ENCODE measurements at regions not wholly inside any gene's neighbourhood (a gene's known extent, or its start where the extent isn't known, plus 50 kb on each side); places are given as distances from the start of the nearest gene placed in this dataset.

DNA sequence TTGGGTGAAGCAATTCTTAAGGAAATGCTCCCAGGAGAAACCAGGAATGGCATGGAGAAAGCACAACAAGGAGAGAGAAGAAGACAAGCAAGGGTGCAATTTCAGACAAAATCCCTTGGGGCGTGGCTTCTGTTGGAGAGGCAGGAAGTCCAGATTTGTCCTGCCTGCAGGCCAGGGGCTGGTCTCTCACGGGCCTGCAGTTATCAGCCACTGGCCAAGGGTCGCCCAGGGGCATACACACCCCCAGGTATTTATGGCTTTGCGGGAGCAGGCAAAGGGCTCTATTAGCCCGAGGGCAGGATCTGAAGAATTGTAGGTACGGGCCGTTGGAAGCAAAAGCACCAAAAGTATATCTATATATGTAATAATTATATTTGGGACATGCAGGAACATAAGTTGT, 87.7 kb downstream of the IYD start:
- no peak overlapping the region for H3K4me3 ChIP-seq (replicated peaks in 1 of 2; ENCODE audit: low read depth in 2 of 2, low read length in 2 of 2)
- no peak for DNase-seq (ENCODE audit: low read depth in 2 of 2)
- TF ChIP-seq, protein P1, sequence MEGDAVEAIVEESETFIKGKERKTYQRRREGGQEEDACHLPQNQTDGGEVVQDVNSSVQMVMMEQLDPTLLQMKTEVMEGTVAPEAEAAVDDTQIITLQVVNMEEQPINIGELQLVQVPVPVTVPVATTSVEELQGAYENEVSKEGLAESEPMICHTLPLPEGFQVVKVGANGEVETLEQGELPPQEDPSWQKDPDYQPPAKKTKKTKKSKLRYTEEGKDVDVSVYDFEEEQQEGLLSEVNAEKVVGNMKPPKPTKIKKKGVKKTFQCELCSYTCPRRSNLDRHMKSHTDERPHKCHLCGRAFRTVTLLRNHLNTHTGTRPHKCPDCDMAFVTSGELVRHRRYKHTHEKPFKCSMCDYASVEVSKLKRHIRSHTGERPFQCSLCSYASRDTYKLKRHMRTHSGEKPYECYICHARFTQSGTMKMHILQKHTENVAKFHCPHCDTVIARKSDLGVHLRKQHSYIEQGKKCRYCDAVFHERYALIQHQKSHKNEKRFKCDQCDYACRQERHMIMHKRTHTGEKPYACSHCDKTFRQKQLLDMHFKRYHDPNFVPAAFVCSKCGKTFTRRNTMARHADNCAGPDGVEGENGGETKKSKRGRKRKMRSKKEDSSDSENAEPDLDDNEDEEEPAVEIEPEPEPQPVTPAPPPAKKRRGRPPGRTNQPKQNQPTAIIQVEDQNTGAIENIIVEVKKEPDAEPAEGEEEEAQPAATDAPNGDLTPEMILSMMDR (IDR thresholded peaks at IDR 0.05; ENCODE audit: low read depth, low read length) = no peak

- TF ChIP-seq, protein P1 (IDR thresholded peaks at IDR 0.05; ENCODE audit: low read depth, low read length) = no peak
- H3K4me3 ChIP-seq (replicated peaks in 1 of 2; ENCODE audit: low read depth in 2 of 2, low read length in 2 of 2) = no peak overlapping the region
- no peak for DNase-seq (ENCODE audit: low read depth in 2 of 2)
These were observed 88.3 kb downstream of the IYD start for GRCh38 chr6:150456902-150457643.

- TF ChIP-seq, protein P1 (IDR thresholded peaks at IDR 0.05; ENCODE audit: low read depth, low read length) = no peak
- DNase-seq (ENCODE audit: low read depth in 2 of 2) = no peak
- no peak overlapping the region for H3K4me3 ChIP-seq (replicated peaks in 1 of 2; ENCODE audit: low read depth in 2 of 2, low read length in 2 of 2)
These were observed 89.8 kb downstream of the IYD start for GRCh38 chr6:150458579-150458978.

DNA sequence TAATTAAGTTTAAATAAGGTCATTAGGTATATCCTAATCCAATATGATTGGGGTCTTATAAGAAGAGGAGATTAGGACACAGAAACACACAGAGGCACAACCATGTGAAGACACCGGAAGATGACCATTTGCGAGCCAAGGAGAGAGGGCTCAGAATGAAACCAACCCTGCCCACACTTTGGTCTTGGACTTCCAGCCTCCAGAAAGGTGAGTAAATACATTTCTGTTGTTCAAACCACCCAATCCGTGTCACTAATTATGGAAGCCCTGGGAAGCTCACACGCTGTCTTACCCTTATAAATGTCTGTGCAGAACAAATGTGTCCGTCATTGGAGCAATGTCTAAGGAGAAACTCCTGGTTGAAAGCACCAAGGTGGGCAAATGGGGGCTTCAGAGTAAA, 95.0 kb downstream of the IYD start:
- TF ChIP-seq, protein P1 (IDR thresholded peaks at IDR 0.05; ENCODE audit: low read depth, low read length) = no peak

GRCh38 chr6:150464966-150465365, 96.2 kb downstream of the IYD start:
- TF ChIP-seq, protein P1 (IDR thresholded peaks at IDR 0.05; ENCODE audit: low read depth, low read length) = no peak
- no peak for DNase-seq (ENCODE audit: low read depth in 2 of 2)

More for the DNA sequence above, 95.0 kb downstream of the IYD start:
- no peak overlapping the region for H3K4me3 ChIP-seq (replicated peaks in 1 of 2; ENCODE audit: low read depth in 2 of 2, low read length in 2 of 2)
- DNase-seq (ENCODE audit: low read depth in 2 of 2) = no peak

DNA sequence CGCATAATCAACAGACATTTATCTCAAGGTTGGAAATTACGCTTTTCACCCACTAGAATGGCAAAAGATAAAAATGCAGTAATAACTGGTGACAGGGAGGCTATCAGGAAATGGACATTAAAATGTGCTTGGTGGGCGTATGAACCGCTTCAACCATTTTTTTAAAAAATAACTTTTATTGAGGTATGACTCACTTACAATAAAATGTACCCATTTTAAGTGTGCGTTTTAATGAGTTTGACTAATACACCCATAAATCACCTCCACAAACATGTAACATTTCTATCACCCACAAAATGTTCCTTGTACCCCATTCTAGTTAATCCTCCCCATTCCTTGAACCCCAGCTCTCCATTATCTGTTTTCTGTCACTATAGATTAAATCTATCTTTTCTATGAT, 96.8 kb downstream of the IYD start:
- no peak overlapping the region for H3K4me3 ChIP-seq (replicated peaks in 1 of 2; ENCODE audit: low read depth in 2 of 2, low read length in 2 of 2)
- TF ChIP-seq, protein P1 (IDR thresholded peaks at IDR 0.05; ENCODE audit: low read depth, low read length) = no peak
- DNase-seq (ENCODE audit: low read depth in 2 of 2) = no peak

More at GRCh38 chr6:150464966-150465365, 96.2 kb downstream of the IYD start:
- no peak overlapping the region for H3K4me3 ChIP-seq (replicated peaks in 1 of 2; ENCODE audit: low read depth in 2 of 2, low read length in 2 of 2)

GRCh38 chr6:150466196-150466595, 97.4 kb downstream of the IYD start:
- TF ChIP-seq, protein P1 (IDR thresholded peaks at IDR 0.05; ENCODE audit: low read depth, low read length) = no peak
- no peak overlapping the region for H3K4me3 ChIP-seq (replicated peaks in 1 of 2; ENCODE audit: low read depth in 2 of 2, low read length in 2 of 2)
- DNase-seq (ENCODE audit: low read depth in 2 of 2) = no peak
